ENCODE measurements at regions not wholly inside any gene's neighbourhood (a gene's known extent, or its start where the extent isn't known, plus 50 kb on each side); places are given as distances from the start of the nearest gene placed in this dataset.

DNA sequence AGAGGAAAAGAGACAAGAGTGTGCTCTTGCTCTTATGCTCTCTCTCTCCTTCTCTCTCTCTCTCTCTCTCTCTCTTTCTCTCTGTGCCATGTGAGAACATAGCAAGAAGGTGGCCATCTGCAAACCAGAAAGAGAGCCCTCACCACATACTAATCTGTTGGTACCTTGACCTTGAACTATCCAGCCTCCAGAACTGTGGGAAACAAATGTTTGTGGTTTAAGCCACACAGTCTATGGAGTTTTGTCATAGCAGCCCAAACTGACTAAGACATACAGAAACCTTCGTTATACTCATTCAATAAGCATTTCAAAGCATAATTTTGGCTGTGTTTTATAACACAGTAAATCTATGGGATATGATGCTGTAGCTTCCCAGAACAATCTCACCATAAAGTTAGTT, 56.4 kb upstream of the PLPP4 start:
- H3K36me3 Mint-ChIP-seq (ENCODE audit: low read depth) = no peaks in the 10 kb centered on the region
- H3K4me1 Mint-ChIP-seq = no peaks in the 10 kb centered on the region
- TF ChIP-seq, protein P1, sequence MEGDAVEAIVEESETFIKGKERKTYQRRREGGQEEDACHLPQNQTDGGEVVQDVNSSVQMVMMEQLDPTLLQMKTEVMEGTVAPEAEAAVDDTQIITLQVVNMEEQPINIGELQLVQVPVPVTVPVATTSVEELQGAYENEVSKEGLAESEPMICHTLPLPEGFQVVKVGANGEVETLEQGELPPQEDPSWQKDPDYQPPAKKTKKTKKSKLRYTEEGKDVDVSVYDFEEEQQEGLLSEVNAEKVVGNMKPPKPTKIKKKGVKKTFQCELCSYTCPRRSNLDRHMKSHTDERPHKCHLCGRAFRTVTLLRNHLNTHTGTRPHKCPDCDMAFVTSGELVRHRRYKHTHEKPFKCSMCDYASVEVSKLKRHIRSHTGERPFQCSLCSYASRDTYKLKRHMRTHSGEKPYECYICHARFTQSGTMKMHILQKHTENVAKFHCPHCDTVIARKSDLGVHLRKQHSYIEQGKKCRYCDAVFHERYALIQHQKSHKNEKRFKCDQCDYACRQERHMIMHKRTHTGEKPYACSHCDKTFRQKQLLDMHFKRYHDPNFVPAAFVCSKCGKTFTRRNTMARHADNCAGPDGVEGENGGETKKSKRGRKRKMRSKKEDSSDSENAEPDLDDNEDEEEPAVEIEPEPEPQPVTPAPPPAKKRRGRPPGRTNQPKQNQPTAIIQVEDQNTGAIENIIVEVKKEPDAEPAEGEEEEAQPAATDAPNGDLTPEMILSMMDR (IDR thresholded peaks at IDR 0.05; ENCODE audit: unreplicated experiment in 3 of 3) = no peak

DNA sequence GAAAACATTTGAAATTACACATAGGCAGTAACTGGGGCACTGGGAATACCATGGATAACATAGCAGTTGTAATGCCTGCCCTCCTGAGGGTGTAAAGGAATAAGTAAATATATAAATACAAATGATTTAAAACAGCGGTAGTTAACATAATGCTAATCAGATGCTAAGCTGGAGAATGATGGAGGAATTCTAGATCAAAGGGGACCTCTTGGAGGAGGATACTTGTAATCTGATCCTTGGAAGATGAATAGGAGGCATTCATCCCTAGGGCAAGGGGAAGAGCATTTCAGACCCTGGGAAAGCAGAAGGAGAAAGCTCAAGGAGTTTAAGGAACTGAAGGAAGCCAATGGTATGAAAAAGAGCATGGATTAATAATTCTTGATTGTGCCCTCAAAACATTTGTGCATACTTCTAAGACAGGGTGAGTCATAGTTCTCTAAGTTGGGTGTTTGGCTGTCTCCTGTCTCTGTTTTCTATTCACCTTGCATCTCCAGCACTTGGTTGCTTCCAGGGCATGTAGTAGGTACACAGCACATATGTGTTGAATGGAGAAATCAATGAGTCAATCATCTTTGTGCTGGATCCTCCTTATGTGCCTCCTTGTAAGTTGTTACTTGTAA, 54.8 kb upstream of the PLPP4 start:
- no peaks in the 10 kb centered on the region for H3K36me3 Mint-ChIP-seq (ENCODE audit: low read depth)
- H3K27me3 Mint-ChIP-seq (ENCODE audit: low read depth) = peaks cover 13% of the 10 kb centered on the region
- H3K4me1 Mint-ChIP-seq = no peaks in the 10 kb centered on the region
- H3K27ac Mint-ChIP-seq = no peak overlapping the region
- TF ChIP-seq, protein P1 (IDR thresholded peaks at IDR 0.05; ENCODE audit: unreplicated experiment in 3 of 3) = no peak
- H3K9me3 Mint-ChIP-seq = peaks cover 10% of the 10 kb centered on the region
- no peak overlapping the region for H3K4me3 Mint-ChIP-seq

More for the DNA sequence above, 56.4 kb upstream of the PLPP4 start:
- peaks cover 5% of the 10 kb centered on the region for H3K27me3 Mint-ChIP-seq (ENCODE audit: low read depth)
- peaks cover 10% of the 10 kb centered on the region for H3K9me3 Mint-ChIP-seq
- no peak overlapping the region for H3K27ac Mint-ChIP-seq
- H3K4me3 Mint-ChIP-seq = no peak overlapping the region

DNA sequence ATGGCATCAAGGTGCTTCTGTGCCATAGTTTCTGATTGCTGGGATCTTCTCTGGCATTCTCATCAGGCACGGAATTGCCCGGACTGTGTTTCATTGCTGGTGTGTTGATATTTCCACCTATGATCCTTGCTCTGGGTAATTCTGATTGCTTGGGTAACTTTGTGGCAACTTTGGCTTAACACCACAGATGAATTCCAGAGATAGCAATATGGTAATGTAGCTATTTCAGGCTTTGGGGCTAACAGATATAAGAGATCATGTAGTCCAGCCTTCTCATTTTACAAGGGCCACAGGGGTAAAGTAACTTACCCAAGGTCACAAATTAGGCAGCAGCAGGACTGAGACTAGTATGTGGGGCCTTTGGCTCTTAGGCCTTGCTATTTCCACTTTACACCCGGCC, 53.9 kb upstream of the PLPP4 start:
- Mint-ChIP-seq H3K27me3 (ENCODE audit: low read depth) (peaks cover 17% of the 10 kb centered on the region), H3K36me3 (ENCODE audit: low read depth) (no peaks in the 10 kb centered on the region), H3K27ac (no peak overlapping the region), H3K4me3 (no peak overlapping the region), H3K9me3 (peaks cover 10% of the 10 kb centered on the region), H3K4me1 (no peaks in the 10 kb centered on the region)
- TF ChIP-seq, protein P1 (IDR thresholded peaks at IDR 0.05; ENCODE audit: unreplicated experiment in 3 of 3) = no peak

DNA sequence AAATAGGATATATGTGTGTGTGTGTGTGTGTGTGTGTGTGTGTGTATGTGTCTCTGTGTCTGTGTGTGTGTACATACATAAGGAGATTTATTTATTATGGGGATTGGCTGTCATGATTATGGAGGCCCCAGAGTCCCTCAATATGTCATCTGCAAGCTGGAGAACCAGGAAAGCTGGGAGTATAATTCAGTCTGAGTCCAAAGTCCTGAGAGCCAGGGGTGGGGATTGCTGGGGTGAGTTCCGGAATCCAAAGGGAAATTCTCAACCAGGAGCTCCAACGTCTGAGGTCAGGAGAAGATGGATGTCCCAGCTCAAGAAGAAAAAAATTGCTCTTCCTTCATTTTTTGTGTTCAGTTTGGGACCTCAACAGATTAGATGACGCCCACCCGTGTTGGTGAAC, 50.7 kb upstream of the PLPP4 start:
- Mint-ChIP-seq H3K4me3 (no peak overlapping the region), H3K27me3 (ENCODE audit: low read depth) (peaks cover 27% of the 10 kb centered on the region), H3K9me3 (peaks cover 6% of the 10 kb centered on the region), H3K27ac (no peak overlapping the region), H3K36me3 (ENCODE audit: low read depth) (no peaks in the 10 kb centered on the region), H3K4me1 (no peaks in the 10 kb centered on the region)
- TF ChIP-seq, protein P1 (IDR thresholded peaks at IDR 0.05; ENCODE audit: unreplicated experiment in 3 of 3) = no peak
